ENCODE measurements at regions not wholly inside any gene's neighbourhood (a gene's known extent, or its start where the extent isn't known, plus 50 kb on each side); places are given as distances from the start of the nearest gene placed in this dataset.

DNA sequence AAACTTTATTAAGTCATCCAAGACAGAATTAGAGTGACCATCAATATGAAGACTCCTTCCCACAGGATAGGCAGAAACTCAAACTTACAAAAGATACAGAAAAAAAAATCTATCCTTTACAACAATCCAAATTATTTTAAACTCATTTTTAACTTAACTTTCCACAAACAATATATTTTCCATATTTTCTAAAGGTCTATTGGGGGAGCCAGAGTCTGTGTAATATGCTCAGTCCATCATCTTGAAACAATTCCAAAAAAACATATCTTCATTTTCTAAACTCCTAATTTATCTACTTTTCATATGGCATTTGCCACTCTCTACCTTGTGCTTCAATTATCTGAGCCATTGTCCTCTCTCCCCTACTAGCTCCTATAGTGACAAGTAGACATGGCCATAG is 378.1 kb downstream of the PDGFC start:
- no peak for DNase-seq

DNA sequence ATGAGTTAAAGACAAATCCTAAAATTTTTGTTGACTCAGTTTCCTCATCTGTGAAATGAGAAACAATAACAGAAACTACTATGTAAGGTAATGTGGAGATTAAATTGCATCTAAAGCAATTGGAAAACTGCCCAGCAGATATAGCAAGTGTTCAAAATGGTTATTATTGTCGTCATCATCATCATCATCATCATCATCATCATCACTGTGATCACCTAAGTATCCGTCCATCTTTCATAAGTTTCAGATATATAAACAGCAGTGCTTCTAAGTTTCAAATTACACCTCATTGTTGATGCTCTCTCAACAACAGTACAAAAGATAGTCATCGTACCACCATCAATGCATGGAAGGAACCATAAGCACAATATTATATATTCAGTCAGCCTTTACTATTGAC is 379.9 kb downstream of the PDGFC start:
- no peak for DNase-seq

DNA sequence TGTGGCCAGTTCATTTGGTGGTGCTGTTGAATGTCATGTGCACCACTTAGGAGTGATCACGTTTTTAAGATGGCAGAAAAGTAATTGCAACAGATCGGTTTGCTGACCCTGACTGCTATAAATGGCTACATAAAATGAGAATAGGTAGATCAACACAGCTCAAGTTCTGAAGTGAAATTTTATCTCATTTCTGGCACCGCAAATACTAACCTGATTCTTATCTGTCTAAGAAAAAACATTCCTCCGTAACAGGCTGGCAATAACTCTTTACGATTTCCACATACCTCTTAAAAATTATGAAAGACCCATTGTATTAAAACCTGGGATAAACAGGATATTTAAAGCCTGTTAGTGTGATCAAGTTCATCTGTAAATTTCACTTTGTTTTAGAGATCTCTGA is 387.5 kb downstream of the PDGFC start:
- DNase-seq, result no peak

DNA sequence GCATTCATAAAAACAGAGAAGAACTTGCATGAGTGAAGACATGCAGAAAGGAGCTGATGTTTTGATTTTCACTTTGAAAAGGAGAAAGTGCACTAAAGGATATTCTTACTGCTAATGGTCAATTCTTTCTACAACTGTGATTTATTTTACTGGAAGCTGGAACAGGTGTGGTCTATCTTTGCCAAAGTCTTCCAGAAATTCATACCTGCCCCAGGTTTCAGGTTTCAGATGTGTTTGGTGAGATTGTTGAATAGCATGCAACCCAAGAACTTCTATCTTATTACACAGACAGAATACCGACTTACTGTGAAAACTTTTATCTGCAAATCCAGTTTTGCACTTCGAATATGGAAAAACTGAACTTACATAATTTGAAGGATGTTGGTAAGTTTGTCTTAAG is 388.3 kb downstream of the PDGFC start:
- no peak for DNase-seq

DNA sequence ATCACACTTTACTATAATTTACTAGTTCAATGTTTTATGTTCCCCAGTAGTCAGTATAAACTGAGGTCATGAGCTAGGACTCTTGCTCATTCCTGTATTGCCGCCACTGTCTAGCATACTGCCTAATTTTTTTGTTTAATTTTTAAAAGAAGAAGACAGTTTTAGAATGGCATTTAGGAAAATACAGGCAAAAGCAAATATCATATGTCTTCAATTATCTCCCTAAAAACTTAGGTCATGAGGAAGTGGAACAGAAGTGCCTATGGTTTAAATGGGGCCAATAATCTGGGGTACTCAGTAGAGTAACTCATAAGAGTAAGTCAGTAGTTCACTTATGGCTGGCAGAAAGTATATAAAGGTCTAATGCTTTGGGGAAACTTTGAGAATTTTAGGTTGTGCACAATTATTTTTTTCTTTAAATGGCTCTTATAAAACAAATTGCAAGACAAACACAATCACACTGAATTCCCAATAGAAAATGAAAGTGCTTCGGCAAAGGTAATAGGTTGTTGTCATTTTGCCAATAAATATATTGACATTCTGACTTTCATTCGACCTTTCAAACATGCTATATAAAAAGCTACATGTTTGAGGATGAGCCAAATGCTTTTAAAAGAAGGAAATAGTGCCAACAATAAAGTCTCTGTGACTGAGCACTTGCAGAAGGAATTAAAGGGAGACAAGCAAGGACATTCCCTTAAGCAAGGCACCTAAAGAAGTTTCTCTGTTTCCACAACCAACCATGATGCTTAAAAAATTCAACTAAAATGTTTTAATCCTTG is 390.1 kb downstream of the PDGFC start:
- DNase-seq, result no peak

DNA sequence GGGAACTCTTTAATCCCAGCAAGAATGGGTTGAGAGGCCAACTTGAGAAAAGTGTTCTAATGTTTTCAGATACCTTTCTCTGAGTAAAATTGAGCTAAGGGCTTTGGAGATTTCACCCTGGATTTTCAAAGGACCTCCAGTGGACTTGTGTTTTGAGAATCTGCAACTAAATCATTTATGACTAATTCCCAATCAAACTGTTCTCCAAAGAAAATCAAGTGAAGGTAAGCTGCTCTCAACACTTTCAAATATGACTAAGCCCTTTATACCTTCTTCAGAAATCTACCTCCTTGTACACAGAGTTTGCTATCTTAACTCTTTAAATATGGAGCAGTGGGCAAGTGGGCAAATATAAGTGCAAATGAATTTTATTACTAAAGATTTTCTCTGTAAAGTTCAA is 392.9 kb downstream of the PDGFC start:
- no peak for DNase-seq

DNA sequence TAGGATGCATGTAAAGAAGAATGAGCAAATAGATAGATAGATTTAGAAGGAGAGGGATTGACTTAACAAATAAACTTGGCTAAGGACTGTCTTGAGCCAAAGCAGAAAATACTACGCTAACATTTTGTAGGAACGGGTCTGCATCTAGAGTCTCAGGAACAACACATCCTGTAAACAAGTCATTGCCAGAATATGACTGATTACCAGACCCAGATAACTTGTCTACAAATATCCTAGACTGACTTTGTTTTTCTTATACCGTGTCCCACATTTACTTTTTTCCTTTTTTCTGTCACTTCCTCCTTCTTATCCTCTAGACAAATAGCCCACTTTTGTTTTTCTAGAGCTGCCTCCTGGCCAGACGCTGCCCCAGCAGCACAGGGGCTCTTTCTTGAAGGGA is 393.6 kb downstream of the PDGFC start:
- no peak for DNase-seq

DNA sequence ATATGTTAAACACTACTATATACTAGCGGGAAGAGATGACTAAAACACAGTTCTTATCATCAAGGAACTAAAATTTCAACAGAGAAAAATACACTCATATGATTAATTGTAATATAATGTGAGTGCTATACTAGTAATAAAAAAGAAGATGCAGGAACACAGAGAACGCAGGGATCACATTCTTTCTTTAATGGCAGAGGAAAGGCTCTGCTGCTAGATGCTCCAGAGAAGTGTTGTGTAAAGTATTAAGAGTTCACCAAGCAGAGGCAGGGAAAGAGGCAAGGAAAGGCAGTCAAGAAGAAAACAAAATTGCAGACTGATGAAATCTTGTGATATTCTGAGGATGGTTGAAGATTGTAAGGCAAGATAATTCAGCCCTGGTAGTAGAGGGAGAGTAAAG is 394.7 kb downstream of the PDGFC start:
- no peak for DNase-seq

DNA sequence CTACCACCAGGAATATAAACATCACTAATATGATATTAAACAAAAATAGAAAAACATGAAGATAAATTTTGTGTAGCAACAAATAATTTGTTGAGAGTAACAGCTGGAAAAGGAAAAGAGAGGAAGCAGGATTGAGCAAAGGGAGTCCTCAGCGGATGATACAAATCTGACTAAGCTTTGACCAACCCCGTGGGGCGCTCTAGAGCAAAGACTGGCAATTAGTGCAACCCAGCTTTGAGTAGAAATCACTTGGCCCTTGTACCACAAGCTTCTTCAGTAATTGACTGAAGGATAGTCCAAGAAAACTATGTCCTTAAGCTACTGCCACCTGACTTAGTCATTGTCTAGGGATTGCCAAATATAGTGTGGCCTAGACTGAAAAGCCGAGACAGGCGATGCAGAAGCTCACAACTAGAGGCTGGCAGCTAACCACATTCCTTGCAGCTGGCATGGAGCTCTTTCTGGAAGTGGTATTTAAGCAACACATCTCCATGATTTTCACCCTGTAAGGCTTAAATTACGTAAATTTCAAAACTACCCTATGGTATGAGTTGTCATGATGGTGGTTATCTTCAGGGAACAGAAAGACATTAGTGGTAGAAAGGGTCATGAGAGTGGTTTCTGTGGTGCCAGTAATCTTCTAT is 396.0 kb downstream of the PDGFC start:
- DNase-seq, result no peak

DNA sequence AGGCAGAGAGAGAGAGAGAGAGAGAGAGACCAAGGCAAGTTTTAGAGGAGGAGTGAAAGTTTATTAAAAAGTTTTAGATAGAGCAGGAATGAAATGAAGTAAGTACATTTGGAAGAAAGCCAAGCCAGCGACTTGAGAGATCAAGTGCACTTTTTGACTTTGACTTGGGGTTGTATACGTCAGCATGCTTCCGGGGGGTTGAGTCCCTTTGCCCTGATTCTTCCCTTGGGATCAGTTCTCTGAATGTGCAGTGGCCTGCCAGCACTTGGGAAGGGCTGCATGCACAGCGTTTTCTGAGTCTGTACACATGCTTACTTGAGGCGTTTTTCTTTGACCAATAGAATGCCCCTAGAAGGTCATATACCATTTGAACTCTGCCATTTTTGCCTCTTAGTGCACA is 400.5 kb downstream of the PDGFC start:
- DNase-seq, result no peak

DNA sequence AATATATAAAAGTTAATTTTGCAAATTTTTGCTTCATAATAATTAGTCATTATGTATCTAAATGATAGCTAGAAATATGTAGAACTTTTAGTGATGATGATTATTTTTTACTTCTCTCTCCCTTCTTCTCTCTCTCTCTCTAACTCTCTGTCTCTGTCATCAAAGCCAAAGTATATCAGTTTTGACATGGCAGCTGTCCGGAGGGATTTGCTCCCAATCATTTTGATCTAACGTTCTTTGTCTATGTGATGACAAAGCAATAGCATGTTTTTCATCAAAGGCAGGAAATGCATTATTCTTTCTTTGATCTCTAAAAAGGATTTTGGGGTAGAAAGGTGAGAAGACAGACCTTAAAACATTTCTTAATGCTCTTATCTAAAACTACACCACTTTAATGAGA is 402.1 kb downstream of the PDGFC start:
- no peak for DNase-seq

DNA sequence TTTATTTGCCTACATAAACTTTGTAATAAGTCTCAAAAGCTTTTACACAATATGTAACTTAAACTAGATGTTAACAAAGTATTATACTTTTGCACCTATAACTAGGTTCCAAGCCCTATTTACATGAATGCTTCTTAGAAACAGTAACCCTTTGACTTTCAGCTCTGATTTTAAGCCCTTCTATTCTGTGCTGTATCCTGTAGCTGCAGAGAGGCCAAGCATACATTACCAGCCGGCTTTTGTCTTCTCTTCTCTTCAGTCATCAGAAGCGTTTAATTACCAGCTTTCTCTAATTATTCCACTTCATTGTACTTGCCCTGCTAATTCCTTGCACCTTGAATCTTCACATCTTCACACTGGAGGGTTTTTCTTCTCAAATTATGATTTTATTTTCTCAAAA is 403.1 kb downstream of the PDGFC start:
- no peak for DNase-seq

DNA sequence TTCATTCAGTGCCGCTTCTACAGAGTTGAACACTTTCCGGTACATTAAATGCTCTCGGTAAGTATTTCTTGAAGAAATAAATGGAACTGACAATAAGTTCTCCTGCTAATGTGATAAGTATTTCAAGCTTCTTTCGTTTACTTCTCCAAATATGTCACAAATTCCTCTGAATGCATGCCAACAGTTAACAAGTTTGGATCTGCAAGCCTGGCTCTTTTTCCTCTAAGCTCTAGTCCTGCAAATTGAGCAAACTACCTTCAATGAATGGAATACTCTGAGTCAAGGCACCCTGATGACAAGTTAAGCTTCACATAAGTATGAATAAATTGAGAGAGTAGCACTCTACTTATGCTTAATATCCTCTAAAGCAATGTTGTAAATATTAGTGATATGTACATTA is 403.6 kb downstream of the PDGFC start:
- no peak for DNase-seq

DNA sequence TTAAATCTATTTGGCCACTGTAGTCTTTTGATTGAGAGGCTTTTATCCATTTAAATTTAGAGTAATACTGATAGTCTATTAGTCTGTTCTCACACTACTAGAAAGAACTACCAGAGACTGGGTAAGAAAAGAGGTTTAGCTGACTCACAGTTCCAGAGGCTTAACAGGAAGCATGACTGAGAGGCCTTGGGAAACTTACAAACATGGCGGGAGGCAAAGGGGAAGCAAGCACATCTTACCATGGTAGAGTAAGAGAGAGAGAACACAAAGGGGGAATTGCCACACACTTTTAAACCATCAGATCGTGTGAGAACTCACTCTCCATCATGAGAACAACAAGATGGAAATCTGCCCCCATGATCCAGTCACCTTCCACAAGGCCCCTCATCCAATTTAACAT is 410.9 kb downstream of the PDGFC start:
- DNase-seq, result no peak

DNA sequence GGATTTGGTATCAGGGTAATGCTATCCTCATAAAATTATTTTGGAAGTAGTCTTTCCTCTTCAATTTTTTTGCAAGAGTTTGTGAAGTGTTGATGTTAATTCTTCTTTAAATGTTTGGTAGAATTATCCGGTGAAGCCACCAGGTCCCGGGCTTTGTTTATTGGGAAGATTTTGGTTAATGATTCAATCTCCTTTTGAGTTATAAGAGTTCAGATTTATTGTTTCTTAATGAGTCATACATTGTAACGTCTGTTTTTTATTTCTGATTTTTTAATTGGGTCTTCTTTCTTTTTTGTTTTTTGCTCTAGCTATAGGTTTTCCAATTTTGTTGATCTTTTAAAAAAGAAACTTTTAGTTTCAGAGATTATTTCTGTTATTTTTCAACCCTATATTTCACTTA is 412.3 kb downstream of the PDGFC start:
- DNase-seq, result no peak

DNA sequence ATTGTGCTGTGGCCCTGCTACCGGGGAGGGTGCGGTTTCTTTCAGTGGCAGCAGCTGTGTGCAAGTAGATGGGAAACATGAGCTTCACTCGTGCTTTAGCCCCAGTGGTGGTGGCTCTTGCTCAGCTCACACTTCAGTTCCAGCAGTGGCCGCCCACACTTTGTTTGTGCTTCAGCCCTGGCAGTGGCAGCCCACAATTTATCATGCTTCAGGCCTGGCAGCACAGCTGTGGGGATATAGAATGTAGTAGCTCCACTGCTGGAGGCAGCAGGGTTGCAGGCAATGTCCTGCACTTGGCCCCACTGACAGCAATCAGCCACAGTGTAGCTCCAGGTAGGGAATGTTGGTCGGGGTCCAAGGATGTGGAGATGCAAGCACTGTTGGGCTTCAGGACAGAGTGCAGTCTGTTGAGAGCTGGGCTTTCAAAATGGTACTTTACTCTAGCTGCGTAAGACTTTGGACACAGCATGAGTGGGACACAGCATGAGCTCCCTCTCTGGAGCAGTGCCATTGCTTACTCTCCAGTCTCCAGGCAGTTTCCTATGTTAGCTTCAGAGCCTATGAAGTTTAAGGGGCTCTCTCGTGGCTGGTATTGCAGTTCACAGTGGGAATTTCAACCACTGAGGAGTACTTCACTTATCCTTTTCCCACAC is 413.1 kb downstream of the PDGFC start:
- no peak for DNase-seq

DNA sequence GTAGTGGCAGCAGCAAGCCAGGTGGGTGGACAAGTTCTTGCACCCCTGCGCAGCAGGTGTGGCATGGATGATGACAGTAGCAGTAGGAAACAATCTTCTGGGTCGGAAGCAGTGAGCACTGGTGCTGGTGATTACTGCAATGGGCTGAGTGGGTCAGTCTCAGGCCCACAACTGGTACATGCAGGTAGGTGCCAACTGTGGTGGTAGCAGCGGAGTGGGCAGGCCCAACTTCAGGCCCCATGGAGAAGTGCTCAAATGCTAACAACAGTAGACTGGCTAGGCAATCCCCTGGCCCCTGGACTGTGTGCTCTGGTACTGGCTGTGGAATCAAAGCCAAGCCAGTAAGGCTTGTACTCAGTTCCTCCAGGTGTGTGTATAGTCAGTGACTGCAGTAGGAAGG is 413.7 kb downstream of the PDGFC start:
- DNase-seq, result no peak

DNA sequence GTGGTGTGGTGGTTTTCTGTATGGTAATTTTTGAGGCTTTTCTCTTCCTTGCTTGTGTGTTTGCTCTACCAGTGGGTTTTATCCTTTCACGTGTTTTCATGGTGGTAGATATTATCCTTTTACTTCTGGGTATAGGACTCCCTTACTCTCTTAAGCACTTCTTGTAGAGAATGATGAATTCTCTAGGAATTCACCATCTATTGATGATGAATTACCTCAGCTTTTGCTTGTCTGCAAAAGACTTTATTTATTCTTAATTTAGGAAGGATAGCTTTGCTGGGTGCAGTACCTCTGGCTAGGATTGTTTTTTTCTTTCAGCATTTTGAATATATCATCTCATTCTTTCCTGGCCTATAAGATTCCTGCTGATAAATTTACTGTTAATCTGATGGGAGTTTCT is 415.3 kb downstream of the PDGFC start:
- DNase-seq, result no peak

DNA sequence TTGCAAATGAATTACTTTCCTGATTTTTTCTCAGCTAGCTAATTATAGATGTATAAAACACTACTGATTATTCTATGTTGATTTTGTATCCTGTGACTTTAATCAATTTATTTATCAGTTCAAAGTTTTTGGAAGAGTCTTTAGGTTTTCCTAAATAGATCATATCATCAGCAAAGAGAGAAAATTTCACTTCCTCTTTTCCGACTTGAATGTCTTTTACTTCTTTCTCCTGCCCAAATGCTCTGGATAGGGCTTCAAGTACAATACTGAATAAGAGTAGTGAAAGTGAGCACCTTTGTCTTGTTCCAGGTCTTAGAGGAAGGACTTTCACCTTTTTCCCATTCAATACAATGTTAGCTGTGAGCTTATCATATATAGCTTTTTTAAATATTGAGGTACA is 417.9 kb downstream of the PDGFC start:
- DNase-seq, result no peak

DNA sequence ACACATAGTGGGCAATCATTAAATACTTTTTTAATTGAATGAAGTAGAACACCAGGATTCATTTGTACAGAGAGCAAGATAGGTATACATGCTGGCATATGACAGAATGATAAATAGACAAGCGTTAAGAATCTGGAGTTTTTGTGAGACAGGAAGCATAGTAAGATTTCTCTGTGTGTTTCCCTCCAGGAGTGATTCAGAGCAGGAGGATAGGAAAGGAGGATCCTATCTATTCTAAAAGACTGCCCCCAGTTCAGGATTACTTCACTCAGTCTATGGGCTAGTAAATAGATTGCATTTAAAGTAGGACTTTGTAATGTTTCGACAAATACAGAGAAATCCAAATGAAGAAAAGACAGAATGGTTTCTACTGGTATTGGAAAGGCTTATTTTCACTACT is 423.7 kb downstream of the PDGFC start:
- no peak for DNase-seq

DNA sequence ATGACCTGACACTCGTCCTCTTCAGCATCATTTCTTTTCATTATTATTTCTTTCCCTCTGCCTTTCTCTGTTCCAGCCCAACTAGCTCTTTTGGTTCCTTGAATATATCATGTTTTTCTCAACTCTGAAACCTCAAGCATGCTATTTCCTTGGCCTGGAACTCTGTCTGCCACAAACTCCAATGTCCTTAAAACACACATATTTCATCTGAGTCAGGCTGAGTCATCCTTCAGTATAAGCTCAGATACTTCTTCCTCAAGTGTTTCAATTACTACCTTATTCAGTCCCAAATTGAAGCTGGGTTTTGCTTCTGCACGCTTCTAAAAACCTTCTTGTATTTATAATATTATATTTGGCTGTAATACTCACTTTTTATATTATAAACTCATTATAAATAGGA is 424.2 kb downstream of the PDGFC start:
- DNase-seq, result no peak

DNA sequence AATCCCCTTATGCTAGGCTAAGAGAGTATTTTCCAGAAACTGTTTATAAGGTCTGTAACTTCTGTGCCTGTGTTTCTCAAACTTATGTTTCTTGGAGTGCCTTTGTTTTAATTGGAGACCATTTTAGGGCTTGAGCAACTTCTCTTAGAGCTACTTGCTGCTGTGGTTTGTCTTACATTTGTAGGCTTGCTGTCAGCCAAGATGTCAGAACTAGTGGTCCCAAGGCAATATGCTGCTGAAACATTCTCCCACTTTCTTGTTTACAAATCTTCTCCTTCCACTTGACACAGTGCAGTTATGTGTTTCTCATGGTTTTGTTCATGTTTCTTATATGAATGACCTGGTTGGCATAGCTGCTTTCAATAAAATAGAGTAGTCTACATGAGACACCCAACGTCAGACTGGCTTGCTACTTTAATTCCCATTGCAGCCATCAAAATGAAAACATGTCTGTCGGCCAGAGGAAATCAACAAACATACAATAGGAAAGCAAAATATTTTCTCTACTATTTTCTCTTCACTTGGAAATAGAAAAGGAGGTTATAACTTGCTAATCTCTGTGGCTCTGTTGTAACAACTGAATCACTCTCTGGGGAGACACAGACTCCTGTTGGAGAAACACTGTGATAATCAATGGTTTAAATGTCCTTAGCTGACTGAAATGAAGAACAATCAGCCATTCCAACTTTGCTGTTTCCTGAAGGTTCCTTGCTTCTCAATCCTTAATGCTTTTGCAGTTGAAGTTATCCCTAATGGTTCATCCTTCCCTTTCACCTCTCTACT is 426.4 kb downstream of the PDGFC start:
- no peak for DNase-seq

DNA sequence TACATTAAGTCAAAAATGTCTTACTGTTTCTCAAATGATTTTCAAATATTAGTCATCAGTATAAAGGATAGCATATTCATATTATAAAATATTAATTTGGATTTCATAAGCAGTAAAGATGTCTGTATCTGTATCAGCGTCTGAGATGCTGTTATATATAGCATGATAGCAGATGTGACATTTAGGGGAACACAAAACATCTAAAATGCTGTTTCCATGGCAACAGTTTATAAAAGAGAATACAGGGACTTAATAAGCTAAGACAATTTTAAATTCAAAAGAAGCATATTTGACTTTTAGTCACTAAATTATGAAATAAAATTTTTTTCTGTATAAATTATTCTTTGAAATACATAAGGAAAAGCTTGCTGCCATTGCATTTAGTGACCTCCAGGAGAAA is 432.2 kb downstream of the PDGFC start:
- DNase-seq, result no peak
